Neuron (in vitro differentiated cells): ENCODE measurements at regions not wholly inside any gene's neighbourhood (a gene's known extent, or its start where the extent isn't known, plus 50 kb on each side); places are given as distances from the start of the nearest gene placed in this dataset.

Experiments
- H2AFZ ChIP-seq: one replicate; pipeline ENCODE4 v1.6.1; 2013; ENCODE audit warnings: low read depth, mild to moderate bottlenecking, inconsistent platforms, low read length, moderate library complexity
- H3K27me3 ChIP-seq: one replicate; pipeline ENCODE4 v1.6.1; 2013; ENCODE audit warnings: low read length; ENCODE audit not compliant: insufficient read depth
- H3K36me3 ChIP-seq: one replicate; pipeline ENCODE4 v1.6.1; 2013; ENCODE audit warnings: low read length; ENCODE audit not compliant: insufficient read depth
- H3K4me1 ChIP-seq: one replicate; pipeline ENCODE4 v1.6.1; 2013; ENCODE audit warnings: low read length; ENCODE audit not compliant: insufficient read depth
- H3K4me3 ChIP-seq: 2 replicates; pipeline ENCODE4 v1.5.1; 2013; ENCODE audit warnings: mild to moderate bottlenecking, low read length, moderate library complexity
- H3K9me3 ChIP-seq: one replicate; pipeline ENCODE4 v1.6.1; 2013; ENCODE audit warnings: low read length

DNA sequence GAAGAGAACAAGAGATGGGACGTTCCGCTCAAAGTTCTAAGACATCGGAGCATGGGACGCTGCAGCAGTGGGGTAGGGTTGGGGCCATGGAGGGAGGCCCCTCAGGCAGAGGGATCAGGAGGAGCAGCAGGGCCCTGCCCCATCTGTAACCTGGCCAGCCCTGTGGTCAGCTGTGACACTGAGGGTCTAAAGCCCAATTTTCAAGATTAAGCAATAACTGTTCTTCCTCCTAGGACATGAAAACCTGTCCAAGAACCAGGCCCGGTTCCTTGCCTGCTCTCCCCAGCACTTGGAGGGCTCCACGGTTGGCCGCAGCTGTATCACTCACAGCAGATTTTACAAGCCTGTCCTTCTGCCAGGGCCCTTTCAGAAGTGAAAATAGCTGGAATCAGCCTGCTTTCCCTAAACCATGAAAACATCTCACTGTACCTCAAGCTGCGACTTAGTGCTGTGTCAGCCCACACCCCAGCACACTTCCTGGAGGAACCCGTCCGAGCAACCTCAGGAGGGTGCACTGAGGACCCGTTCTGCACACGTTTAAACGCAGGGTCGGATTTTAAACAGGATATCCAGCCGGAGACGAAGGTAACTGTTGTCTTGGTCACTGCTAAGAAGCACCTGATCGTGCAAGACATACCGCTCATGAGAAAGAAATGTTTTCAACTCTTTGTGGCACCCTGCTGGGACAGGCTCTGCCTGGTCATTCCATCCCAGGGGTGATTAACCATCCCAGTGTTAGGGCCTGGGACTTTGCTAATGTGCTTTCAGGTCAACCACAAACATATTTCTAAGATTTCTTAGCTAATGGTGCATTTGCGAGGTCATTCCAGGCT, 201.9 kb upstream of the DIO3 start:
- peaks cover 2% of the 10 kb centered on the region for H3K4me1 ChIP-seq
- no peaks in the 10 kb centered on the region for H3K36me3 ChIP-seq
- H3K9me3 ChIP-seq, result peaks cover 15% of the 10 kb centered on the region
- no peak overlapping the region for H3K4me3 ChIP-seq
- no peaks in the 10 kb centered on the region for H3K27me3 ChIP-seq
- no peak overlapping the region for H2AFZ ChIP-seq

DNA sequence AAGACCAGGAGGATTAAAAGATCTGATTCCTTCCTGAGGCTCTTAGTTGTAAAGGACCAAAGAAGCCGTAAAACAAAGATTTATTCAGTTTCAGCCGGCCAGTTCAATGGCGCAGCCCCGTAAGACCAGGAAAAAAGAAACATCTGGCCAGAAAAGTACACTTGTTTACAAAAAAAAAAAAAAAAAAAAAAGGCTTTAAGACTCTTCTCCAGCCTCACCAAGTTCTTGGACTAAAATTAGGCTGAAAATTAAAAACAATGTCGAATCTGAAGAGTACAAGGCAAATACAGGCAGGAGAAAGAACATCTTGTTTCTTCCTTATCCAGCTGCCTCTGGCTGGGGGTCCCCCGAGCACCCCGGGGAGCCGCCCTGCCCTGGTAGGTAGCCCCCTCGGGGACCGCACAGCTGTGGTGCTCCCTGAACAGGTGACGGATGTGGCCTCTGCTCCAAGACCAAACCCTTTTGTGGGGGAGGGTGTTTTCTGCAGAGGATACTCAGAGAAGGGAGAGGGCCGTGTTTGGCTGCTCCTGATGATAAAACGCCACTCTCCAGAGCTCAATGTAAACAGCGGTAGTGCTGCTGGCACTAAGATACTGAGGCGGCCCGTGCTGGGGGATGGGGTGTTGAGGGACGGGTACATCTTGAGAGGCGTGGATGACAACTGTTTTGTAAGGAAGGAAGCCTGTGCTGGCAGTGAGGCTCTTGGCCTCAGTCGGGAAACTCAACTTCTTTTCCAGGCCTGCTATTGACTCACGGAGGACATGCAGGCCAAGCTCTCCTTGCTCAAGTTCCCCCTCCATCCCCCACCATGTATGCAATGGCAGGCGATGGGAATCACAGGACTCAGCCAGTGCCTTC, 201.0 kb upstream of the DIO3 start:
- no peaks in the 10 kb centered on the region for H3K27me3 ChIP-seq
- H3K4me3 ChIP-seq, result no peak overlapping the region
- H2AFZ ChIP-seq, result no peak overlapping the region
- no peaks in the 10 kb centered on the region for H3K36me3 ChIP-seq
- H3K4me1 ChIP-seq, result peaks cover 2% of the 10 kb centered on the region
- H3K9me3 ChIP-seq, result peaks cover 15% of the 10 kb centered on the region

DNA sequence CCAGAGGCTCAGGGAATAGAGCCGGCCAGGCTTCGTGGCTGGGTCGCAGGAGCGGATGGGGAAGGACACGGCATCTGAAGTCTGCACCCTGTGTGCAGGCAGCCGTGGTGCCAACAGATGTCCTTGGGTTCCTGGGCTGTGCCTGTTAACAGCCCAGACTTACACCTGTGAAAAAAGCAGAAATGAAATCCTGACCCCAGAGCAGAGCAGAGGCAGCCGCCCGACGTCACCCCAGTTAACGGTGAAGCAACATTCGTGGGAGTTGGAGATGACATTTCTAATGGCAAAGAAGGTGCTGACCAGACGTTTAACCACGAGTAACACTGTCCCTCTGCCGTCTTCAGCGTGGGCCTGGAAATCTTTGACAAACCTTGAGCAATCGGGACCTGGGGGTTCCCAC, 200.3 kb upstream of the DIO3 start:
- no peaks in the 10 kb centered on the region for H3K36me3 ChIP-seq
- no peaks in the 10 kb centered on the region for H3K27me3 ChIP-seq
- H3K4me1 ChIP-seq, result peaks cover 2% of the 10 kb centered on the region
- no peak overlapping the region for H3K4me3 ChIP-seq
- peaks cover 15% of the 10 kb centered on the region for H3K9me3 ChIP-seq
- H2AFZ ChIP-seq, result no peak overlapping the region

DNA sequence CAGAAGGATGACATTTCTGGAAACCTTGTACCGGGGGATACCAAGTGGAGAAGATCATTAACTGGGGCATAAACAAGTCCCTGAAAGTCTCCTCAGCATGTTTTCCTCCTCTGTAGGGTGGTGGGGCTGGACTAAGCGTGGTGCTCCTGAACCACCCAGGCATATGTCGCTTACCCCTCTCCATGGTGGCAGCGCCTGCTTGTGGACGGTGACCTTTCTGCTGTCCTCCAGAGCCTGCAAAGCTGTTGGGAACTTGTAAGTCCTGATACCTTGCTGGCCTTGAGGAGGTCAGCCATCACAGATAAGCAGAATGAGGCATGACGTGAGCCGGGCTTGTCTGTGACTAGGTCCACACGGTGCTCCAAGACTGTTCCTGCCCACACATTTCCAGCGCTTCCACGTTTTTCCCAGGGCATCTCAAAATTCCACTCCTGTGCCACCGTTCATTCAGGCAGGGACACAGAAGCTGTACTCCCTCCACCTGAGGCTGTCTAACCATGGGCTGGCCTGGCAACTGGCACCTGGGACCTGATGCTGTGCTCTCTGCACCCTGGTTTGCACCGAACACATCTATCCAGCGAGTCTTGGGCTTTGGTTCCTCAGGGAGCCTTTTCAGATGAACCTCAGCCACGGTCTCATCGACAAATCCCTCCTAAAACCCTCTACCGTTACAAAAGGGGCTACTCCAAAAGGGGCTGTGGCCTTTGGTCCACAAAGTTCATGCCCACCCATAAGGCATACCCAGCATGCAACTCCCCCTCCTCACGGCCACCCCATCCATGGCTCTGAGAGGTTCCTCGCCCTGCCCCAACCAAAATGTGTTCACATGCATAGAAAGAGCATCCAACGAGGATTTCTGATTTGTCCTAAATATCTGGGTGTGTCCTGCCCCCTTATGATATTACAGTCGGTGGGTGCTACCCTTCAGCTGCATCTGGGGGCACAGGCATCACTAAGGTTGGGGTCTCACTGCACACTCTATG, 199.6 kb upstream of the DIO3 start:
- Histone ChIP-seq H3K4me1 (peaks cover 2% of the 10 kb centered on the region), H2AFZ (no peak overlapping the region), H3K36me3 (no peaks in the 10 kb centered on the region), H3K4me3 (no peak overlapping the region), H3K27me3 (no peaks in the 10 kb centered on the region), H3K9me3 (peaks cover 13% of the 10 kb centered on the region)

DNA sequence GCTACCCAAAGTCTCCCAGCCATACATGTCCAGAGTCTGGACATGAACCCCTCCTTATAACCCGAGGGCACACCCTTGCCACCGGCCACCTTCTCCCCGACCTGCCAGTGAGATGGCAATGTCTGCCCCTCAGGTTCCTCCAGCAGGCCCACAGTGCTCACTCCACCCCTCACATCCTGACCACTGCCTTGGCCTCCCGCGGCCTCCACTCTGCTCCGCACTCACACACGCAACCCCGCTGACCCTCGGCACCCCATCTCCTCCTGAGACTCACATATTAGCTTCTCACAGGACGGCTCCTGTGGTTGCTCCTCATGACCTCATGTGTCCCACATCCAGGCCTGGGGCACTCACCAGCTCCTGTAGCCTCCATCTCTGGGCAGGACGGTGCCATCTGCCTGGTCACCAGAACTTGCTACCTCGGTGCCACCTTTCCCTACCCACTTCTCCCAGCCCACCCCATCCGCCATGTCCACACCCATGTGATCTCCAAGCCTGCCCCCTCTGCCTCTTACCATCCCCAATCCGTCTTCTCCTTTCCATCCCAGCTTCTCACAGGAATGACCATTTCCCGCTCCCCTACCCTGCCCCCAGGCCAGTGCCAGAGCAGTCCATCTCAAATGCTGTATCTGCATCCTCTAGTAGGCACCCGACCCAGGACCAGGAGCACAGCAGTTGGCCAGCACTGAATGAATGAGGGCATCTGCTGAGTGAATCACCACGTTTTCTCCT, 198.6 kb upstream of the DIO3 start:
- Histone ChIP-seq H3K27me3 (no peaks in the 10 kb centered on the region), H2AFZ (no peak overlapping the region), H3K36me3 (no peaks in the 10 kb centered on the region), H3K4me1 (peaks cover 2% of the 10 kb centered on the region), H3K4me3 (no peak overlapping the region), H3K9me3 (peaks cover 9% of the 10 kb centered on the region)

DNA sequence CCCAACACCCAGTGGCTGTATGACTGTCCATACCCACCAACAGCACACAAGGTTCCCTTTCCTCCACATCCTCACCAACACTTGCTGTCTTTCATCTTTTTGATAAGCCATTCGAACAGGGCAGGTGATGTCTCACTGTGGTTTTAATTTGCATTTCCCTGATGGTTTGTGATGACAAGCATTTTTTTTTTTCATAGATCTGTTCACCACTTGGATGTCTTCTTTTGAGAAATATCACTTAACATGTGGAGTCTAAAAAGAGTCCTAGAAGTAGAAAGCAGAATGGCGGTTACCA, 198.1 kb upstream of the DIO3 start:
- H3K36me3 ChIP-seq, result no peaks in the 10 kb centered on the region
- H3K4me1 ChIP-seq, result peaks cover 2% of the 10 kb centered on the region
- H3K9me3 ChIP-seq, result peaks cover 7% of the 10 kb centered on the region
- no peak overlapping the region for H2AFZ ChIP-seq
- H3K27me3 ChIP-seq, result no peaks in the 10 kb centered on the region
- H3K4me3 ChIP-seq, result no peak overlapping the region

DNA sequence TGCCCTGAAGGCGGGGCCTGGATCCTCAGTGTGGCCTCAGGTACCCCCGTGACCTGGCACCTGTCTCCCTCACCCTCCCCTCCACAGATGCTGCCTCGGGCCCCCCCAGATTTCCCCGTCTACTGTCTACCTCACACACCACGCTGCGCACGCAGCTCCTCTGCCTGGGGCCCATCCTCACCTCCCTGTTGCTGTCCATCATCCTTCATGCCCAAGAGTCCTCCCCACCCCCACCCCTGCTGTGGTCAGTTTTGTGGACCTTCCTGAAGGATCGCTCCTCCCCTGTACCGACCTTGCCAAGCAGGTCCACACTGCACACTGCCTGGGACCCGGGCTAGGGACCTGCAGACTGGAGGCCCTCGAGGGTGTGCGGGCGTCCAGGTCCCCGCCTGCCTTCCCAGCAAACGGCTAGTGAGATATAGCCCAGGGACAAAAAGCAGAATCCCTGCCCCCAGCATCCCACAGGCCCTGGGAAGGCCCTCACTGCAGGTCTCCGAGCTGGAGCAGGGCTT, 197.4 kb upstream of the DIO3 start:
- Histone ChIP-seq H3K27me3 (no peaks in the 10 kb centered on the region), H3K4me1 (peaks cover 2% of the 10 kb centered on the region), H3K9me3 (peaks cover 3% of the 10 kb centered on the region)

DNA sequence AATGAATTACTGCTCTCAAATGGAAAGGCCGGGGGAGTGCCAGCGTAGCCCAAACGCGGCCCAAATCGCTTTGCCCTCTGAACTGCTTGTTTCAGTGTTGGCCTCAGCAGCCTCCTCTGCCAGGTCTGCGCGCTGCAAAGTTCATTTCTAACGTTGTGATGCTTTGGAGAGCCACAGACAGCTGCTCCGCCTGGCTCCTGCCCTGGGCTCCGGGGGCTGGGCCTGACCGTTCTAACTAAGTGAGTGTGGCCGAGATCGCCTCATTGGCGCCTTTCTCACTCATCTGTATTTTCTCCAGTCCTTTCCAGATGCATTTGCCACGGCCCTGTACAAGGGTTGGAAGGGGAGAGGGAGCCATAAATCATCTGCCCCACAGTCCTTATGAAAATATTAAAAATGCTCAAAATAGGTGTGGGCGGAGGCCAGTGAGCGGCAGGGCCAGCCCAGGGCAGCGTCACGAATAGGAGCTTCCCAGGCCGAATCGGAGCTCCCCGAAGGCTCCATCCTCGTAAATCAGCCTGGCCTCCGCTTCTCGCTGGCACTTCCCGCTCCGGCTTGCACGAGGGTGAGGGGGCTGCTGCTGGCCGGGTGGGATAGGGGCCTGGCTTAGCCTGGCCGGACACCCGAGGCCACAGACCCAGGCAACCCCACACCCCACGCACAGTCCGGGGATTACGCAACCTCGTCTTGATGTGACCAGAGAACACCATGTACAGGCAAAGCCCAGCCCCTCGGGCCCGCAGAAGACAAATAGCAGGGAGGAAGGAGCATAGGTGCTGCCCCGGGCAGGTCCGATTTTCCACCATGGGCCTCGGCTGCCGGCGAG, 196.6 kb upstream of the DIO3 start:
- H3K4me1 ChIP-seq, result peaks cover 2% of the 10 kb centered on the region

More for the DNA sequence above, 197.4 kb upstream of the DIO3 start:
- Histone ChIP-seq H3K36me3 (no peaks in the 10 kb centered on the region), H3K4me3 (no peak overlapping the region), H2AFZ (no peak overlapping the region)

DNA sequence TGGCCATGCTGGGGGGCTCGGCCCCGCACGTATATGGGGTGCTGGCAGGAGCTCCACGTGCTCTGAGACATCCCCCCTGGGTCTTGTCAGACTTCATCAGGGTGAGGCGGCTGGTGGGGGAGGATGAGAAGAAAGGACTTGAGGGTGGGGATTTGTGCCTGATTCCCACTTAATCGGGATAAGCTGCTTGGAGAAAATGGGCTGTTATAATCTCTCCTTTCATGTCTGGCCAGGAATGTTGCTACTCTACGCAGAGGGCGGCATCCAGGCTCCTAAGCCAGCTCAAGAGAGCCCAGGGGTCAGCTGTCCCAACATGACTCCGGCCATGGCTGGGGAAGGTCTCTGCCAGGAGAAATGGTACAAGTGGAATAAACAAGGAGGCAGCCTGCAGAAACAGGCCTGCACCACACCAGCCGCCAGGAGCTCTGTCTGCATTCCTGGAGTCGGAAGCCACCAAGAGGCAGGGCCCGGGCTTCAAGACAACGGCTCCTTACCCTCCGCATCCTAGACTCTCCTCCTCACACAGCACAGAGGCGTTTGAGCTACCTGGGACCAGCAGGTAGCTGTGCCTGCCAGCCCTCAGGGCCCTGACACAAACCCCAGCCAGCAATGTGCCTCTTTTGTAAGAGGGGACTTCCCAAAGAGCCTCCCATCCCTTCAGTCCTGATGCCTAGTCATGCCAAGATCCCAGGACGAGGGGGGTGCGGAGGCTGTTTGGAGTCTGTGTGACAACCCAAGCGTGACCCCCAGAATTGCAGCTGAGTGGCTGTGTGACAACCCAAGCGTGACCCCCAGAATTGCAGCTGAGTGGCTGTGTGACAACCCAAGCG, 195.8 kb upstream of the DIO3 start:
- Histone ChIP-seq H2AFZ (no peak overlapping the region), H3K4me3 (no peak overlapping the region), H3K4me1 (peaks cover 6% of the 10 kb centered on the region), H3K9me3 (peaks cover 3% of the 10 kb centered on the region), H3K27me3 (no peaks in the 10 kb centered on the region), H3K36me3 (no peaks in the 10 kb centered on the region)

More for the DNA sequence above, 196.6 kb upstream of the DIO3 start:
- Histone ChIP-seq H3K27me3 (no peaks in the 10 kb centered on the region), H3K36me3 (no peaks in the 10 kb centered on the region), H3K9me3 (peaks cover 3% of the 10 kb centered on the region), H3K4me3 (no peak overlapping the region), H2AFZ (no peak overlapping the region)

DNA sequence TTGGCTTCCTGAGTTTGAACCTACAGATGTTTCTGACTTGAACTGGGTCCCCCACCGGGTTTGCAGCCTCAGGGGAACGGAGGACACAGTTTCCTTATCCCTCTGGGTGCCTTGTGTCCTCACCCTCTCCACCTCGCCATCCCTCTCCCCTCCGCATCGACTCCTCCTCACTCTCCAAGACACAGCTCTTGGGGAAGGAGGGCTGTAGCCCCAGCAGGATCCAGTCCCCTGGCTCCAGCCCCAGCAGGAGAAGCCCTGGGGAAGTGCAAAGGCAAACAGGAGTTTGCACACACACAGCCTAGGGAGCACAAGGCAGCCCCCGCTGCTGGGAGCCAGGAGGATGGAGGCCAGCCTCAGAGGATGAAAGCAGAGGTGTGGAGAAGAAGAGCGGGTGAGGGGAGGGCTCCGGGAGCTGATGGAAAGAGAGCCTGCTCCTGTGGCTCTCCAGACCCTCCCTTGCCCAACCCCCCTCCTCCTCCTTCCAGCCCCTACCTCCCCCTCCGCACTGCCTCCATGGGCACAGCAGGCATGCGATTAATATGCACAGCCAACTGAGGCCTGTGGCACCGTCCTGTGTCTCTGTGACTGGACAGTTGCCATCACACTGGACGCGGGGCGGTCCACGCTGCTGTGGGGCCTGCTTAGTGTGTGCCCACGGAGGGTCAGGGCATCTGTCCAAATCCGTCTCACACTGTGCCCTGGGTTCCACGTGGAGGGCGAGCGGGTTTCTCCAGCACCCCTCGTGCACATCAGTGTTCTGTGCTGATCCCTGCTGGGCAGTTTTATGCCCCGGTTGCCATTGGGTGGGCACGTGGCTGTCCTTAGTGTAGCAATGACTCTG, 193.7 kb upstream of the DIO3 start:
- Histone ChIP-seq H2AFZ (no peak overlapping the region), H3K9me3 (peaks cover 1% of the 10 kb centered on the region), H3K27me3 (no peaks in the 10 kb centered on the region), H3K36me3 (no peaks in the 10 kb centered on the region), H3K4me3 (no peak overlapping the region), H3K4me1 (peaks cover 6% of the 10 kb centered on the region)
